ENCODE measurements at regions not wholly inside any gene's neighbourhood (a gene's known extent, or its start where the extent isn't known, plus 50 kb on each side); places are given as distances from the start of the nearest gene placed in this dataset.

DNA sequence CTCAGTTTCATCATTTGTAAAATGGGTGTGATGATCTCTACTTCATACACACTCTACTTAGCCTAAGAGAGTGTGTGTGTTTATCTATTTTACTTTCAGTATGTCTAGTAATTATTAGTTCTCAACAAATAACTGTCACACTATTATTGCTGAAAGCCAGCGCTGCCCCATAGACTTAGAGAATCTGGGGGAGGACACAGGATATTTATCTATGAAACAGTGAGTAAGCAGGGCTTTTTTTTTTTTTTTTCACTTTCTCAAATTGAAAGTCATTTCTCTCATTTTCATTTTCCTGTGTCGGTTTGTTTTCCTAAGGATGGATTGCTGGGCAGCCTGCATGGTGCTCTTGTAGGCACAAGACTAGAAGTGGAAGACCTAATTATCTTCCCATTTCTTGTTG lies 248.4 kb upstream of the RPS23 start:
- TF ChIP-seq, protein P1, sequence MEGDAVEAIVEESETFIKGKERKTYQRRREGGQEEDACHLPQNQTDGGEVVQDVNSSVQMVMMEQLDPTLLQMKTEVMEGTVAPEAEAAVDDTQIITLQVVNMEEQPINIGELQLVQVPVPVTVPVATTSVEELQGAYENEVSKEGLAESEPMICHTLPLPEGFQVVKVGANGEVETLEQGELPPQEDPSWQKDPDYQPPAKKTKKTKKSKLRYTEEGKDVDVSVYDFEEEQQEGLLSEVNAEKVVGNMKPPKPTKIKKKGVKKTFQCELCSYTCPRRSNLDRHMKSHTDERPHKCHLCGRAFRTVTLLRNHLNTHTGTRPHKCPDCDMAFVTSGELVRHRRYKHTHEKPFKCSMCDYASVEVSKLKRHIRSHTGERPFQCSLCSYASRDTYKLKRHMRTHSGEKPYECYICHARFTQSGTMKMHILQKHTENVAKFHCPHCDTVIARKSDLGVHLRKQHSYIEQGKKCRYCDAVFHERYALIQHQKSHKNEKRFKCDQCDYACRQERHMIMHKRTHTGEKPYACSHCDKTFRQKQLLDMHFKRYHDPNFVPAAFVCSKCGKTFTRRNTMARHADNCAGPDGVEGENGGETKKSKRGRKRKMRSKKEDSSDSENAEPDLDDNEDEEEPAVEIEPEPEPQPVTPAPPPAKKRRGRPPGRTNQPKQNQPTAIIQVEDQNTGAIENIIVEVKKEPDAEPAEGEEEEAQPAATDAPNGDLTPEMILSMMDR (IDR thresholded peaks at IDR 0.05; ENCODE audit: low read depth, low read length, missing input control) = no peak
- TF ChIP-seq RXRA (IDR thresholded peaks at IDR 0.05) (no peak), JUND (IDR thresholded peaks at IDR 0.05) (no peak), RAD21 (IDR thresholded peaks at IDR 0.05) (no peak), HNF4G (IDR thresholded peaks at IDR 0.05) (no peak), YY1 (IDR thresholded peaks at IDR 0.05) (no peak)
